ENCODE measurements at regions not wholly inside any gene's neighbourhood (a gene's known extent, or its start where the extent isn't known, plus 50 kb on each side); places are given as distances from the start of the nearest gene placed in this dataset.

GRCh38 chr18:38487521-38487920 is 921.9 kb upstream of the CELF4 start:
- Histone ChIP-seq H2AFZ (replicated peaks) (no peak overlapping the region), H3K79me2 (ENCODE audit: low read depth) (no peaks in the 10 kb centered on the region), H3F3A (ENCODE audit: low read depth) (no peaks in the 10 kb centered on the region), H4K20me1 (ENCODE audit: low read depth) (no peaks in the 10 kb centered on the region), H3K9me3 (ENCODE audit: low read depth) (no peaks in the 10 kb centered on the region), H3K9ac (no peak overlapping the region), H3K36me3 (no peaks in the 10 kb centered on the region), H3K27ac (no peak overlapping the region), H3K4me2 (no peak overlapping the region), H3K4me3 (no peak overlapping the region), H3K4me1 (no peaks in the 10 kb centered on the region), H3K27me3 (no peaks in the 10 kb centered on the region)
- H3K4me3 Mint-ChIP-seq, result no peak overlapping the region
- H3K4me1 Mint-ChIP-seq, result no peaks in the 10 kb centered on the region
- TF ChIP-seq EZH2 (IDR thresholded peaks at IDR 0.05) (no peak), EZH2phosphoT487 (IDR thresholded peaks at IDR 0.05) (no peak), CTCF (IDR thresholded peaks at IDR 0.05) (no peak)
- no peak overlapping the region for H3K27ac Mint-ChIP-seq
- H3K27me3 Mint-ChIP-seq (ENCODE audit: insufficient read depth, low read depth), result no peaks in the 10 kb centered on the region
- no peaks in the 10 kb centered on the region for H3K9me3 Mint-ChIP-seq
- no peak for DNase-seq (ENCODE audit: low spot score)
- no peaks in the 10 kb centered on the region for H3K36me3 Mint-ChIP-seq

- no peak overlapping the region for H3K9ac ChIP-seq
- Mint-ChIP-seq H3K36me3 (no peaks in the 10 kb centered on the region), H3K4me1 (no peaks in the 10 kb centered on the region), H3K27ac (no peak overlapping the region), H3K27me3 (ENCODE audit: insufficient read depth, low read depth) (no peaks in the 10 kb centered on the region), H3K4me3 (no peak overlapping the region), H3K9me3 (peaks cover 6% of the 10 kb centered on the region)
- no peaks in the 10 kb centered on the region for H3K79me2 ChIP-seq (ENCODE audit: low read depth)
- H4K20me1 ChIP-seq (ENCODE audit: low read depth), result no peaks in the 10 kb centered on the region
- H3K36me3 ChIP-seq, result peaks cover 7% of the 10 kb centered on the region
- DNase-seq (ENCODE audit: low spot score), result no peak
- H3K27me3 ChIP-seq, result no peaks in the 10 kb centered on the region
- H3K4me3 ChIP-seq, result no peak overlapping the region
- no peak overlapping the region for H2AFZ ChIP-seq (replicated peaks)
- no peak overlapping the region for H3K4me2 ChIP-seq
- no peaks in the 10 kb centered on the region for H3K4me1 ChIP-seq
- no peak overlapping the region for H3K27ac ChIP-seq
- no peaks in the 10 kb centered on the region for H3F3A ChIP-seq (ENCODE audit: low read depth)
- TF ChIP-seq CTCF (IDR thresholded peaks at IDR 0.05) (no peak), EZH2phosphoT487 (IDR thresholded peaks at IDR 0.05) (no peak), EZH2 (IDR thresholded peaks at IDR 0.05) (no peak)
- no peaks in the 10 kb centered on the region for H3K9me3 ChIP-seq (ENCODE audit: low read depth)
These were observed 917.7 kb upstream of the CELF4 start for GRCh38 chr18:38483326-38483725.

- H3K4me3 Mint-ChIP-seq, result no peak overlapping the region
- H4K20me1 ChIP-seq (ENCODE audit: low read depth), result no peaks in the 10 kb centered on the region
- no peak overlapping the region for H3K27ac Mint-ChIP-seq
These were observed 916.0 kb upstream of the CELF4 start for GRCh38 chr18:38481576-38481975.

More at GRCh38 chr18:38481576-38481975, 916.0 kb upstream of the CELF4 start:
- no peaks in the 10 kb centered on the region for H3K9me3 ChIP-seq (ENCODE audit: low read depth)
- H3K4me3 ChIP-seq, result no peak overlapping the region
- H3K4me1 ChIP-seq, result no peaks in the 10 kb centered on the region
- H3K4me2 ChIP-seq, result no peak overlapping the region
- H3K36me3 ChIP-seq, result peaks cover 7% of the 10 kb centered on the region
- Mint-ChIP-seq H3K4me1 (no peaks in the 10 kb centered on the region), H3K27me3 (ENCODE audit: insufficient read depth, low read depth) (no peaks in the 10 kb centered on the region), H3K9me3 (peaks cover 6% of the 10 kb centered on the region), H3K36me3 (no peaks in the 10 kb centered on the region)
- no peaks in the 10 kb centered on the region for H3F3A ChIP-seq (ENCODE audit: low read depth)
- no peak overlapping the region for H2AFZ ChIP-seq (replicated peaks)
- no peak overlapping the region for H3K27ac ChIP-seq
- H3K9ac ChIP-seq, result no peak overlapping the region
- H3K79me2 ChIP-seq (ENCODE audit: low read depth), result no peaks in the 10 kb centered on the region
- TF ChIP-seq EZH2phosphoT487 (IDR thresholded peaks at IDR 0.05) (no peak), EZH2 (IDR thresholded peaks at IDR 0.05) (no peak), CTCF (IDR thresholded peaks at IDR 0.05) (no peak)
- no peaks in the 10 kb centered on the region for H3K27me3 ChIP-seq
- DNase-seq (ENCODE audit: low spot score), result no peak
